Mesendoderm (in vitro differentiated cells): ENCODE measurements at regions not wholly inside any gene's neighbourhood (a gene's known extent, or its start where the extent isn't known, plus 50 kb on each side); places are given as distances from the start of the nearest gene placed in this dataset.
"Not testable (repeated sequence)": the region's sequence is repeated elsewhere in the genome, so short reads cannot be mapped to it uniquely, and the experiment has no call there.

Source experiments
- DNase-seq: peaks from one replicate; pipeline ENCODE4 v3.0.0; 2013
- H2AK5ac ChIP-seq: 2 replicates; pipeline ENCODE4 v1.6.1; 2013; ENCODE audit warnings: low read length, inconsistent platforms
- H2BK120ac ChIP-seq: 2 replicates; pipeline ENCODE4 v1.6.1; 2013; ENCODE audit warnings: low read depth, mild to moderate bottlenecking, low read length, moderate library complexity, mixed read lengths
- H2BK15ac ChIP-seq: replicated peaks from 2 replicates; pipeline ENCODE4 v1.6.1; 2013; ENCODE audit warnings: low read depth, mild to moderate bottlenecking, moderate library complexity
- H2BK5ac ChIP-seq: 2 replicates; pipeline ENCODE4 v1.6.1; 2013; ENCODE audit warnings: low read length, inconsistent platforms
- H3K18ac ChIP-seq: 2 replicates; pipeline ENCODE4 v1.6.1; 2013; ENCODE audit warnings: mild to moderate bottlenecking, low read length, mixed read lengths
- H3K23ac ChIP-seq: one replicate; pipeline ENCODE4 v1.6.1; 2013; ENCODE audit warnings: low read length
- H3K27ac ChIP-seq: 2 replicates; pipeline ENCODE4 v1.5.1; 2013; ENCODE audit warnings: low read depth, mild to moderate bottlenecking, inconsistent platforms, low read length, moderate library complexity
- H3K27me3 ChIP-seq: 2 replicates; pipeline ENCODE4 v1.6.1; 2013; ENCODE audit warnings: low read length, control low read depth, mild to moderate bottlenecking, inconsistent platforms; ENCODE audit not compliant: insufficient read depth, poor library complexity
- H3K36me3 ChIP-seq: 2 replicates; pipeline ENCODE4 v1.6.1; 2013; ENCODE audit warnings: low read length, inconsistent platforms; ENCODE audit not compliant: control insufficient read depth, insufficient read depth
- H3K4ac ChIP-seq: one replicate; pipeline ENCODE4 v1.6.1; 2013; ENCODE audit warnings: low read depth, mild to moderate bottlenecking, low read length, moderate library complexity
- H3K4me1 ChIP-seq: 2 replicates; pipeline ENCODE4 v1.6.1; 2013; ENCODE audit warnings: low read depth, low read length, inconsistent platforms; ENCODE audit not compliant: control insufficient read depth
- H3K4me2 ChIP-seq: 2 replicates; pipeline ENCODE4 v1.6.1; 2013; ENCODE audit warnings: low read length
- H3K4me3 ChIP-seq: 2 replicates; pipeline ENCODE4 v1.5.1; 2013; ENCODE audit warnings: mild to moderate bottlenecking, low read length
- H3K56ac ChIP-seq: one replicate; pipeline ENCODE4 v1.6.1; 2013; ENCODE audit warnings: low read length
- H3K79me1 ChIP-seq: 2 replicates; pipeline ENCODE4 v1.6.1; 2013; ENCODE audit warnings: low read length, inconsistent platforms
- H3K79me2 ChIP-seq: 2 replicates; pipeline ENCODE4 v1.6.1; 2013; ENCODE audit warnings: mild to moderate bottlenecking, low read length; ENCODE audit not compliant: control insufficient read depth, insufficient read depth
- H3K9ac ChIP-seq: 2 replicates; pipeline ENCODE4 v1.6.1; 2013; ENCODE audit warnings: low read length, inconsistent platforms
- H4K5ac ChIP-seq: one replicate; pipeline ENCODE4 v1.6.1; 2013; ENCODE audit warnings: low read length
- H4K8ac ChIP-seq: one replicate; pipeline ENCODE4 v1.6.1; 2013; ENCODE audit warnings: low read depth, mild to moderate bottlenecking, control low read depth, low read length, moderate library complexity
- WGBS: extraction: QIAGEN DNeasy Blood & Tissue Kit; methylation state at CpG from one replicate; pipeline ENCODE4 v1.1.7; 2013; ENCODE audit warnings: low lambda C conversion rate, missing lambda C conversion rate; ENCODE audit not compliant: insufficient coverage; ENCODE audit errors: extremely low coverage; 5-methylcytosine and 5-hydroxymethylcytosine counted together

- not testable (repeated sequence) for H2BK15ac ChIP-seq, H3K23ac ChIP-seq, H4K8ac ChIP-seq, H3K4me2 ChIP-seq, H3K4me1 ChIP-seq, H3K27me3 ChIP-seq, H3K56ac ChIP-seq, H3K79me2 ChIP-seq, H3K4ac ChIP-seq, H3K27ac ChIP-seq, H2BK5ac ChIP-seq, H4K5ac ChIP-seq, H3K4me3 ChIP-seq, H3K36me3 ChIP-seq, H3K79me1 ChIP-seq, H3K9ac ChIP-seq, H2AK5ac ChIP-seq, DNase-seq, H3K18ac ChIP-seq, H2BK120ac ChIP-seq
- WGBS: no CpG with 5 or more reads among the region's 4 CpGs
Observed at GRCh38 chr9:67403739-67404138, 411.4 kb upstream of the SPATA31A3 start.

GRCh38 chr9:67397731-67398130, 405.4 kb upstream of the SPATA31A3 start:
- H2AK5ac ChIP-seq, DNase-seq, H3K56ac ChIP-seq, H3K4me3 ChIP-seq, H3K18ac ChIP-seq, H4K5ac ChIP-seq, H3K79me2 ChIP-seq, H3K23ac ChIP-seq, H2BK120ac ChIP-seq, H2BK15ac ChIP-seq, H3K4ac ChIP-seq, H3K79me1 ChIP-seq, H3K9ac ChIP-seq, H2BK5ac ChIP-seq, H3K36me3 ChIP-seq, H4K8ac ChIP-seq, H3K4me1 ChIP-seq, H3K27me3 ChIP-seq, H3K27ac ChIP-seq, H3K4me2 ChIP-seq: not testable (repeated sequence)
- no CpG with 5 or more reads among the region's 2 CpGs for WGBS

- H3K4me2 ChIP-seq: not testable (repeated sequence)
Observed at GRCh38 chr9:67394782-67395181, 402.4 kb upstream of the SPATA31A3 start.

GRCh38 chr9:67394038-67394437, 401.7 kb upstream of the SPATA31A3 start:
- H3K27ac ChIP-seq, H3K23ac ChIP-seq, H3K27me3 ChIP-seq, DNase-seq, H4K8ac ChIP-seq, H3K4me2 ChIP-seq, H2BK120ac ChIP-seq, H3K9ac ChIP-seq, H3K4me1 ChIP-seq, H3K18ac ChIP-seq, H2AK5ac ChIP-seq, H3K4me3 ChIP-seq, H3K79me1 ChIP-seq, H3K79me2 ChIP-seq, H3K36me3 ChIP-seq, H2BK15ac ChIP-seq, H3K56ac ChIP-seq, H4K5ac ChIP-seq, H2BK5ac ChIP-seq, H3K4ac ChIP-seq: not testable (repeated sequence)
- WGBS: no CpG with 5 or more reads among the region's 4 CpGs

More at GRCh38 chr9:67394782-67395181, 402.4 kb upstream of the SPATA31A3 start:
- not testable (repeated sequence) for H2BK120ac ChIP-seq, H2AK5ac ChIP-seq, H3K18ac ChIP-seq, H3K27me3 ChIP-seq, H3K4ac ChIP-seq, H4K5ac ChIP-seq, H3K56ac ChIP-seq, H3K79me1 ChIP-seq, H3K4me3 ChIP-seq, DNase-seq, H4K8ac ChIP-seq, H3K4me1 ChIP-seq, H3K27ac ChIP-seq, H3K36me3 ChIP-seq, H3K23ac ChIP-seq, H3K9ac ChIP-seq, H2BK5ac ChIP-seq, H3K79me2 ChIP-seq, H2BK15ac ChIP-seq
- no CpG with 5 or more reads among the region's 5 CpGs for WGBS

GRCh38 chr9:67369664-67370063, 377.3 kb upstream of the SPATA31A3 start:
- not testable (repeated sequence) for H3K36me3 ChIP-seq, H3K27me3 ChIP-seq, H2BK15ac ChIP-seq, H4K5ac ChIP-seq, H3K4me1 ChIP-seq, H3K56ac ChIP-seq, H3K18ac ChIP-seq, H3K23ac ChIP-seq, H3K9ac ChIP-seq, H3K27ac ChIP-seq, H3K4ac ChIP-seq, H3K79me1 ChIP-seq, H2BK120ac ChIP-seq, H3K4me3 ChIP-seq, H3K79me2 ChIP-seq, H4K8ac ChIP-seq, H2BK5ac ChIP-seq, H2AK5ac ChIP-seq, H3K4me2 ChIP-seq, DNase-seq
- WGBS: no CpG with 5 or more reads among the region's 2 CpGs

- H3K27me3 ChIP-seq, H3K4me3 ChIP-seq, DNase-seq, H3K56ac ChIP-seq, H2AK5ac ChIP-seq, H3K23ac ChIP-seq, H2BK5ac ChIP-seq, H3K79me2 ChIP-seq, H2BK15ac ChIP-seq, H3K79me1 ChIP-seq, H3K4ac ChIP-seq, H3K18ac ChIP-seq, H3K4me2 ChIP-seq, H3K36me3 ChIP-seq, H3K9ac ChIP-seq, H4K8ac ChIP-seq, H2BK120ac ChIP-seq, H4K5ac ChIP-seq, H3K27ac ChIP-seq, H3K4me1 ChIP-seq: not testable (repeated sequence)
- no CpG with 5 or more reads among the region's 7 CpGs for WGBS
Observed at GRCh38 chr9:67362325-67362724, 370.0 kb upstream of the SPATA31A3 start.
